Ovary (tissue), 3 donors: ENCODE measurements at regions not wholly inside any gene's neighbourhood (a gene's known extent, or its start where the extent isn't known, plus 50 kb on each side); places are given as distances from the start of the nearest gene placed in this dataset.

Experiments used
- POLR2A ChIP-seq: fragments of 450-650 bp; IDR thresholded peaks from one replicate; pipeline ENCODE4 v1.6.1; 2017; ENCODE audit warnings: antibody characterized with exemption, mild to moderate bottlenecking, moderate library complexity
- TF ChIP-seq, protein P1 (sequence below), 3 donors: fragments of 450-650 bp in 2 of 3; fragments of 200-600 bp in 1 of 3; IDR thresholded peaks; one replicate each; pipeline versions ENCODE4 v1.5.1 to v1.8.0; 2016 to 2022; ENCODE audit warnings: antibody characterized with exemption in 3 of 3, mild to moderate bottlenecking in 1 of 3
- donor health status: DM: no; HTN: no; CAD: no.

DNA sequence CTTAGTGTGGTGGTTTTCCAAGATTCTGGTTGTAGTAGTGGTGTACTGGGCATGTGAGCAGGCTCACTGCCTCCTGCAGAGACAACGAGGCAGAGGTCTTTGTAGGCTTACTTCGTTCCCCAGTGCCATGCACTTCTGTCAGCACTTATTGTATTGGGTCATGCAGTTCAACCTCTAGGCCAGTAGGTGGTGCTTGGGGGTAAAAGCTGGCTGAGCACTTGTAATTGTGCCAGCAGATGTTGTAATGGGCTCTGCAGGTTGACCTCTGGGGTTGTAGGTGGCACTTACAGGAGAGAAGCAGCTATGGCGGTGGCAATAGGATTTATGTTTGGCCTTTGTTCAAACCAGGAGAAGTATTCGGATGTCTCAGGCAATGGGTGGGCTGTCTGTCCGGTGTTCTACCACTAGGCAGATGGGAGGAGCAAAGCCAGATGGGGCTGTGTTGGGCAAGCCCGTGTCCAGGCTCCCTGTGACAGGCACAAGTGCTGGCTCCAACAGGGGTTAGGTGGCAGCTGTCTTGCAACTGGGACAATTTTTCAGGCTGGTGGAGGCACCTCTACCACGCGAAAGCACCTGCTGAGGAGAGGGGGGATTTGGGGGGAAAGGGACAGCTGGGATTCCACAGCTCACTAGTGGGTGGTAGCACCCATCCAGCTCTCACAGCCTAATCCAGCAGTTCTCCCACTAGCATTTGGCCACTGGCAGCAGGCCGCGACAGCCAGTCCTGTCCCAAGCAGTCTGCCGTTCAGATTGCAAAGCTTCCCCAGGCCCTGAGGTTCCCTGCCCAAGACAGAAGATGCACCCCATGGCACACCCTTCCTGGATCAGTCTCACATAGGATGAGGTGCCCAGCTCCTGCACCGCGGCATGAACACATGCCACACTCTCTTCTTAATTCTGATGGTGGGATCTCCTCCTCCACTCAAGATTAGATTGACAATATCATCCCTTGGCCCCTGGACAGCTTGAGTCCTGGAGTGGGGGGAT is 274.5 kb downstream of the CTH start:
- TF ChIP-seq, protein P1, sequence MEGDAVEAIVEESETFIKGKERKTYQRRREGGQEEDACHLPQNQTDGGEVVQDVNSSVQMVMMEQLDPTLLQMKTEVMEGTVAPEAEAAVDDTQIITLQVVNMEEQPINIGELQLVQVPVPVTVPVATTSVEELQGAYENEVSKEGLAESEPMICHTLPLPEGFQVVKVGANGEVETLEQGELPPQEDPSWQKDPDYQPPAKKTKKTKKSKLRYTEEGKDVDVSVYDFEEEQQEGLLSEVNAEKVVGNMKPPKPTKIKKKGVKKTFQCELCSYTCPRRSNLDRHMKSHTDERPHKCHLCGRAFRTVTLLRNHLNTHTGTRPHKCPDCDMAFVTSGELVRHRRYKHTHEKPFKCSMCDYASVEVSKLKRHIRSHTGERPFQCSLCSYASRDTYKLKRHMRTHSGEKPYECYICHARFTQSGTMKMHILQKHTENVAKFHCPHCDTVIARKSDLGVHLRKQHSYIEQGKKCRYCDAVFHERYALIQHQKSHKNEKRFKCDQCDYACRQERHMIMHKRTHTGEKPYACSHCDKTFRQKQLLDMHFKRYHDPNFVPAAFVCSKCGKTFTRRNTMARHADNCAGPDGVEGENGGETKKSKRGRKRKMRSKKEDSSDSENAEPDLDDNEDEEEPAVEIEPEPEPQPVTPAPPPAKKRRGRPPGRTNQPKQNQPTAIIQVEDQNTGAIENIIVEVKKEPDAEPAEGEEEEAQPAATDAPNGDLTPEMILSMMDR (IDR thresholded peaks at IDR 0.05) = peak; percentile 58 to 77 (median 63)
- no peak for TF ChIP-seq POLR2A
